HepG2 (cell line): ENCODE measurements at regions not wholly inside any gene's neighbourhood (a gene's known extent, or its start where the extent isn't known, plus 50 kb on each side); places are given as distances from the start of the nearest gene placed in this dataset.

Experiments
- ATAC-seq: fragments of 200-7000 bp; cut with Tn5 transposase; 3 replicates; pipeline ENCODE4 v1.9.1; 2020; ENCODE audit warnings: mild to moderate bottlenecking, moderate library complexity
- BruUV-seq: library from RNA; stranded (reverse); fragments of 400-500 nt; replicated peaks from 2 replicates; lab custom pipeline; 2021; lab: Mats Ljungman, UMichigan
- CTCF ChIA-PET: fragments of 300-600 bp; formaldehyde crosslinking; extraction: SDS; loops from one replicate; lab custom pipeline; 2021; ENCODE audit warnings: low total read pairs, inconsistent platforms, low intra/inter-chr PET ratio; lab: Yijun Ruan, JAX
- POLR2A ChIA-PET: fragments of 350-600 bp; sonication (Branson Sonifier 250); formaldehyde crosslinking; loops from one replicate; lab custom pipeline; 2020; ENCODE audit warnings: antibody characterized with exemption, inconsistent platforms; lab: Yijun Ruan, JAX
- DNase-seq: peaks from one replicate; pipeline ENCODE4 v3.0.0-alpha.2; 2015; ENCODE audit warnings: low spot score
- FAIRE-seq: peaks from 3 replicates; lab custom pipeline; 2011; peaks lifted over from hg19 to GRCh38; lab: Jason Lieb, UNC
- H2AFZ ChIP-seq: one replicate; pipeline ENCODE4 v1.6.1; 2011; ENCODE audit warnings: low read length, inconsistent platforms
- H3K27ac ChIP-seq: fragments of 300-600 bp; 3 replicates; pipeline ENCODE4 v1.8.0; 2011; ENCODE audit warnings: mixed run types, mild to moderate bottlenecking, mixed read lengths, low read length, inconsistent platforms; ENCODE audit not compliant: insufficient read depth; ENCODE audit errors: extremely low read length
- H3K27me3 ChIP-seq, 2 experiments: fragments of 200-600 bp in 1 of 2; 2 replicates in 1 of 2; 3 replicates in 1 of 2; pipeline versions ENCODE4 v1.6.0 to v1.8.0; 2011; ENCODE audit warnings: low read length in 2 of 2, mild to moderate bottlenecking in 2 of 2, moderate library complexity in 2 of 2, inconsistent platforms in 1 of 2; ENCODE audit not compliant: insufficient read depth in 2 of 2, control insufficient read depth in 1 of 2
- H3K36me3 ChIP-seq, 2 experiments: fragments of 200-600 bp in 1 of 2; replicated peaks in 1 of 2; 2 replicates in 1 of 2; 3 replicates in 1 of 2; pipeline versions ENCODE4 v1.5.1 to v1.8.0; 2011; ENCODE audit warnings: low read length in 2 of 2, inconsistent platforms in 1 of 2; ENCODE audit not compliant: insufficient read depth in 2 of 2, control insufficient read depth in 1 of 2
- H3K4me1 ChIP-seq: 2 replicates; pipeline ENCODE4 v1.5.1; 2012; ENCODE audit warnings: low read length, inconsistent platforms; ENCODE audit not compliant: insufficient read depth
- H3K4me2 ChIP-seq: 2 replicates; pipeline ENCODE4 v1.6.0; 2011; ENCODE audit warnings: low read depth, low read length, inconsistent platforms
- H3K4me3 ChIP-seq, 3 experiments: fragments of 200-600 bp in 1 of 3; sonication (generic), shearing (Covaris generic) in 1 of 3; replicated peaks in 1 of 3; 2 replicates each; pipeline ENCODE4 v1.5.1; 2011 to 2016; ENCODE audit warnings: low read length in 3 of 3, inconsistent platforms in 2 of 3, low read depth in 2 of 3, mild to moderate bottlenecking in 2 of 3, control low read depth in 1 of 3, mixed read lengths in 1 of 3; ENCODE audit not compliant: insufficient read depth in 1 of 3
- H3K79me2 ChIP-seq: one replicate; pipeline ENCODE4 v1.6.1; 2011; ENCODE audit warnings: low read length, inconsistent platforms; ENCODE audit not compliant: insufficient read depth
- H3K9ac ChIP-seq: 2 replicates; pipeline ENCODE4 v1.6.0; 2011; ENCODE audit warnings: mild to moderate bottlenecking, low read depth, low read length, inconsistent platforms; ENCODE audit not compliant: insufficient read depth
- H3K9me3 ChIP-seq: 2 replicates; pipeline ENCODE4 v1.5.1; 2012; ENCODE audit warnings: mild to moderate bottlenecking, low read length
- H4K20me1 ChIP-seq: 2 replicates; pipeline ENCODE4 v1.6.0; 2011; ENCODE audit warnings: inconsistent platforms, mild to moderate bottlenecking, low read length, moderate library complexity; ENCODE audit not compliant: insufficient read depth
- ATF7 ChIP-seq, 2 experiments: fragments of 450-650 bp in 1 of 2; sonication (generic) in 1 of 2; formaldehyde crosslinking in 1 of 2; IDR thresholded peaks; 2 replicates each; pipeline versions ENCODE4 v1.4.0 to v1.6.1; 2016 to 2020; ENCODE audit warnings: antibody characterized with exemption in 1 of 2, mild to moderate bottlenecking in 1 of 2, missing genetic modification reagents in 1 of 2
- IKZF4 ChIP-seq: sonication (generic); formaldehyde crosslinking; IDR thresholded peaks from 2 replicates; pipeline ENCODE4 v1.5.1; 2020; ENCODE audit warnings: borderline replicate concordance, mild to moderate bottlenecking, low read depth, missing genetic modification reagents; ENCODE audit errors: not compliant biosample characterization
- SOX5 ChIP-seq: IDR thresholded peaks from 2 replicates; pipeline ENCODE4 v1.6.1; 2016; ENCODE audit warnings: borderline replicate concordance
- ZNF550 ChIP-seq: sonication (generic); formaldehyde crosslinking; IDR thresholded peaks from 2 replicates; pipeline ENCODE4 v1.4.0; 2020; ENCODE audit warnings: mild to moderate bottlenecking, missing genetic modification reagents, borderline replicate concordance
- WGBS: methylation state at CpG from one replicate; pipeline ENCODE4 v1.1.6; 2017; ENCODE audit warnings: low lambda C conversion rate; 5-methylcytosine and 5-hydroxymethylcytosine counted together
- in situ Hi-C: cut with HindIII; loops from 2 replicates; pipeline ENCODE4 v1.10.0; 2017; ENCODE audit warnings: low pct_unique_long_range_greater_than_20kb; ENCODE audit not compliant: extremely low pct_ligation_motif_present
- intact Hi-C: fragments of 100-400 bp; cut with micrococcal nuclease; formaldehyde crosslinking; loops from one replicate; pipeline ENCODE4 v1.10.0; 2022; ENCODE audit not compliant: unreplicated experiment
- TF ChIP-seq, protein P1 (sequence below): sonication (generic); formaldehyde crosslinking; IDR thresholded peaks from 2 replicates; pipeline ENCODE4 v1.4.0; 2020; ENCODE audit warnings: missing genetic modification reagents
- TF ChIP-seq, protein P2 (sequence below): sonication (generic); formaldehyde crosslinking; IDR thresholded peaks from 2 replicates; pipeline ENCODE4 v1.4.0; 2020; ENCODE audit warnings: low read depth, mild to moderate bottlenecking, missing genetic modification reagents
- TF ChIP-seq, protein P3 (sequence below): sonication (generic); formaldehyde crosslinking; IDR thresholded peaks from 2 replicates; pipeline ENCODE4 v1.8.0; 2023; ENCODE audit warnings: mild to moderate bottlenecking, missing genetic modification reagents
- TF ChIP-seq, protein P4 (sequence below): sonication (generic); formaldehyde crosslinking; IDR thresholded peaks from 2 replicates; pipeline ENCODE4 v1.4.0; 2020; ENCODE audit warnings: missing genetic modification reagents

DNA sequence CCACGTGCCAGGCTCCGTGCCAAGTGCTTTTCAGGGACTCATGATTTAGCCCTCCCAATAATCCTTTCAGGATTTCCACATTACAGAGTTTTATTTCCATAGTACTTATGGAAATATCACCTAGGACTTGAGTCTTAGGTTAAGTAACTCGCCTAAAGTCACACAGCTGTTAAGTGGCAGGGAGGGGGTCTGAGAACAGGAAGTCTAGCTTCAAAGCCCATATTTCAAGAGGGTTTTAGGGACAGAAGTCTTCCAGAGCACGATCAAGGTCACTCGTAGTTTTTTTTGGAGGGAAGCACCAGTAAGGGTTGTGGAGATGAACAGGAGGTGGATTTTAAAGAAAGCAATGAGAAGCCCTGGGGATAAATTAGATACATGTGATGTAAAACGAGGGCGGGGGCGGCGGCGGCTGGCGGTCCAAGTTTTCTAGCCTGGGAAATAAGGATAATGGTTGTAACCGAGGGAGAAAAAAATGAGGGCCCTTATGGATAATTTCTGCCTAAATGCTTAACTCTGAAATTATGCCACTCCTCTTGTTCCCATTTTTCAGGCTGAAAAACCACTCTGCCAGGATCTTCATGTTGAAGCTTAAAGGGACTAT lies 192.6 kb upstream of the FOXN3 start (continued):
- no peak for TF ChIP-seq IKZF4
- TF ChIP-seq, all 625 proteins: peak for 0

DNA sequence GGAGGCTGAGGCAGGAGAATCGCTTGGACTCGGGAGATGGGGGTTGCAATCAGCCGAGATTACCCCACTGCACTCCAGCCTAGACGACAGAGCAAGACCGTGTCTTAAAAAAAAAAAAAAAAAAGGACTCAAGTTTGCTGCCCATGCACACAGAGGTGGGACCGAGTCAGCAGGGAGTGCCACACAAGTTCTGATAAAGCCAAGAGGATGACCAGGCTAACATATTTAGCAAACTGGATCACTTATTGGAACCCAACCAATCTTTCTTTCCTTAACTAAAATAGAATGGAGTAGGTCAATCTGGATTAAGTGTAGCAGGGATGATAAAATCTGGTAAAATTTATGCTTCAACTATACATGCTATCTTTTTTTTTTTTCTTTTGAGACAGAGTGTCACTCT lies 190.4 kb upstream of the FOXN3 start:
- BruUV-seq = no TSS peak
- Histone ChIP-seq H3K9ac (no peak overlapping the region), H3K4me1 (peaks cover 8% of the 10 kb centered on the region), H3K79me2 (peaks cover 41% of the 10 kb centered on the region), H3K36me3 (no peaks in the 10 kb centered on the region), H3K4me3 (no peak overlapping the region), H2AFZ (no peak overlapping the region), H3K9me3 (no peaks in the 10 kb centered on the region), H3K4me2 (no peak overlapping the region), H3K27me3 (no peaks in the 10 kb centered on the region; a peak in 1 of 5 replicates), H3K27ac (no peak overlapping the region)
- CTCF ChIA-PET = no interaction called here
- POLR2A ChIA-PET = no interaction called here
- WGBS = 96% methylated on average over 6 of the region's 6 CpGs
- in situ Hi-C loops (no loop called here), intact Hi-C loops (no loop called here)
- FAIRE-seq (no peak), ATAC-seq (no peak), DNase-seq (no peak)
- TF ChIP-seq ATF7 (IDR thresholded peaks at IDR 0.05) (no peak), ATF7 (CRISPR knock-in tag; IDR thresholded peaks at IDR 0.05) (no peak), SOX5 (no peak), ZNF550 (no peak)
- TF ChIP-seq, protein P1, sequence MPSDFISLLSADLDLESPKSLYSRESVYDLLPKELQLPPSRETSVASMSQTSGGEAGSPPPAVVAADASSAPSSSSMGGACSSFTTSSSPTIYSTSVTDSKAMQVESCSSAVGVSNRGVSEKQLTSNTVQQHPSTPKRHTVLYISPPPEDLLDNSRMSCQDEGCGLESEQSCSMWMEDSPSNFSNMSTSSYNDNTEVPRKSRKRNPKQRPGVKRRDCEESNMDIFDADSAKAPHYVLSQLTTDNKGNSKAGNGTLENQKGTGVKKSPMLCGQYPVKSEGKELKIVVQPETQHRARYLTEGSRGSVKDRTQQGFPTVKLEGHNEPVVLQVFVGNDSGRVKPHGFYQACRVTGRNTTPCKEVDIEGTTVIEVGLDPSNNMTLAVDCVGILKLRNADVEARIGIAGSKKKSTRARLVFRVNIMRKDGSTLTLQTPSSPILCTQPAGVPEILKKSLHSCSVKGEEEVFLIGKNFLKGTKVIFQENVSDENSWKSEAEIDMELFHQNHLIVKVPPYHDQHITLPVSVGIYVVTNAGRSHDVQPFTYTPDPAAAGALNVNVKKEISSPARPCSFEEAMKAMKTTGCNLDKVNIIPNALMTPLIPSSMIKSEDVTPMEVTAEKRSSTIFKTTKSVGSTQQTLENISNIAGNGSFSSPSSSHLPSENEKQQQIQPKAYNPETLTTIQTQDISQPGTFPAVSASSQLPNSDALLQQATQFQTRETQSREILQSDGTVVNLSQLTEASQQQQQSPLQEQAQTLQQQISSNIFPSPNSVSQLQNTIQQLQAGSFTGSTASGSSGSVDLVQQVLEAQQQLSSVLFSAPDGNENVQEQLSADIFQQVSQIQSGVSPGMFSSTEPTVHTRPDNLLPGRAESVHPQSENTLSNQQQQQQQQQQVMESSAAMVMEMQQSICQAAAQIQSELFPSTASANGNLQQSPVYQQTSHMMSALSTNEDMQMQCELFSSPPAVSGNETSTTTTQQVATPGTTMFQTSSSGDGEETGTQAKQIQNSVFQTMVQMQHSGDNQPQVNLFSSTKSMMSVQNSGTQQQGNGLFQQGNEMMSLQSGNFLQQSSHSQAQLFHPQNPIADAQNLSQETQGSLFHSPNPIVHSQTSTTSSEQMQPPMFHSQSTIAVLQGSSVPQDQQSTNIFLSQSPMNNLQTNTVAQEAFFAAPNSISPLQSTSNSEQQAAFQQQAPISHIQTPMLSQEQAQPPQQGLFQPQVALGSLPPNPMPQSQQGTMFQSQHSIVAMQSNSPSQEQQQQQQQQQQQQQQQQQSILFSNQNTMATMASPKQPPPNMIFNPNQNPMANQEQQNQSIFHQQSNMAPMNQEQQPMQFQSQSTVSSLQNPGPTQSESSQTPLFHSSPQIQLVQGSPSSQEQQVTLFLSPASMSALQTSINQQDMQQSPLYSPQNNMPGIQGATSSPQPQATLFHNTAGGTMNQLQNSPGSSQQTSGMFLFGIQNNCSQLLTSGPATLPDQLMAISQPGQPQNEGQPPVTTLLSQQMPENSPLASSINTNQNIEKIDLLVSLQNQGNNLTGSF (CRISPR knock-in tag) = no peak
- TF ChIP-seq, protein P2, sequence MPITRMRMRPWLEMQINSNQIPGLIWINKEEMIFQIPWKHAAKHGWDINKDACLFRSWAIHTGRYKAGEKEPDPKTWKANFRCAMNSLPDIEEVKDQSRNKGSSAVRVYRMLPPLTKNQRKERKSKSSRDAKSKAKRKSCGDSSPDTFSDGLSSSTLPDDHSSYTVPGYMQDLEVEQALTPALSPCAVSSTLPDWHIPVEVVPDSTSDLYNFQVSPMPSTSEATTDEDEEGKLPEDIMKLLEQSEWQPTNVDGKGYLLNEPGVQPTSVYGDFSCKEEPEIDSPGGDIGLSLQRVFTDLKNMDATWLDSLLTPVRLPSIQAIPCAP (CRISPR knock-in tag) = no peak
- TF ChIP-seq, protein P3, sequence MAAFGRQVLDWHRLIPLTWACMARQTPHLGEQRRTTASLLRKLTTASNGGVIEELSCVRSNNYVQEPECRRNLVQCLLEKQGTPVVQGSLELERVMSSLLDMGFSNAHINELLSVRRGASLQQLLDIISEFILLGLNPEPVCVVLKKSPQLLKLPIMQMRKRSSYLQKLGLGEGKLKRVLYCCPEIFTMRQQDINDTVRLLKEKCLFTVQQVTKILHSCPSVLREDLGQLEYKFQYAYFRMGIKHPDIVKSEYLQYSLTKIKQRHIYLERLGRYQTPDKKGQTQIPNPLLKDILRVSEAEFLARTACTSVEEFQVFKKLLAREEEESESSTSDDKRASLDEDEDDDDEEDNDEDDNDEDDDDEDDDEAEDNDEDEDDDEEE (CRISPR knock-in tag) = no peak
- TF ChIP-seq, protein P4, sequence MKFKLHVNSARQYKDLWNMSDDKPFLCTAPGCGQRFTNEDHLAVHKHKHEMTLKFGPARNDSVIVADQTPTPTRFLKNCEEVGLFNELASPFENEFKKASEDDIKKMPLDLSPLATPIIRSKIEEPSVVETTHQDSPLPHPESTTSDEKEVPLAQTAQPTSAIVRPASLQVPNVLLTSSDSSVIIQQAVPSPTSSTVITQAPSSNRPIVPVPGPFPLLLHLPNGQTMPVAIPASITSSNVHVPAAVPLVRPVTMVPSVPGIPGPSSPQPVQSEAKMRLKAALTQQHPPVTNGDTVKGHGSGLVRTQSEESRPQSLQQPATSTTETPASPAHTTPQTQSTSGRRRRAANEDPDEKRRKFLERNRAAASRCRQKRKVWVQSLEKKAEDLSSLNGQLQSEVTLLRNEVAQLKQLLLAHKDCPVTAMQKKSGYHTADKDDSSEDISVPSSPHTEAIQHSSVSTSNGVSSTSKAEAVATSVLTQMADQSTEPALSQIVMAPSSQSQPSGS (CRISPR knock-in tag) = no peak
- TF ChIP-seq, all 625 proteins: peak for 0
- H4K20me1 ChIP-seq = no peaks in the 10 kb centered on the region
